ENCODE measurements at regions not wholly inside any gene's neighbourhood (a gene's known extent, or its start where the extent isn't known, plus 50 kb on each side); places are given as distances from the start of the nearest gene placed in this dataset.

- TF ChIP-seq CTCF (IDR thresholded peaks at IDR 0.05; ENCODE audit: insufficient read depth, low read depth, low read length) (no peak), EZH2 (IDR thresholded peaks at IDR 0.05; ENCODE audit: insufficient read depth, low read length) (no peak)
Measured at GRCh38 chr4:135353008-135353407, 1151.4 kb upstream of the PABPC4L start.

Measured in astrocyte (in vitro differentiated cells and primary cell).